Retinal pigment epithelial cell (primary cell): ENCODE measurements at regions not wholly inside any gene's neighbourhood (a gene's known extent, or its start where the extent isn't known, plus 50 kb on each side); places are given as distances from the start of the nearest gene placed in this dataset.

ENCODE experiments used
- DNase-seq: peaks from one replicate; pipeline ENCODE4 v3.0.0-alpha.2; 2010; ENCODE audit warnings: low read depth
- H3K4me3 ChIP-seq: 2 replicates; pipeline ENCODE4 v1.5.1; 2011; ENCODE audit warnings: mild to moderate bottlenecking, low read length, control low read depth, moderate library complexity
- CTCF ChIP-seq: conservative IDR thresholded peaks from 2 replicates; pipeline ENCODE4 v1.5.1; 2011; ENCODE audit warnings: low read depth, low read length, control low read depth, inconsistent platforms

- no peak overlapping the region for H3K4me3 ChIP-seq
- no peak for TF ChIP-seq CTCF
- DNase-seq, result no peak
Observed at GRCh38 chr13:109853153-109853552, 66.8 kb upstream of the IRS2 start.

- H3K4me3 ChIP-seq, result no peak overlapping the region
- no peak for TF ChIP-seq CTCF
- no peak for DNase-seq
Observed at GRCh38 chr13:109846185-109846584, 59.8 kb upstream of the IRS2 start.

- no peak overlapping the region for H3K4me3 ChIP-seq
- TF ChIP-seq CTCF, result no peak
- DNase-seq, result peak; percentile 47
Observed at GRCh38 chr13:109844396-109844795, 58.0 kb upstream of the IRS2 start.

GRCh38 chr13:109843695-109844094 lies 57.3 kb upstream of the IRS2 start:
- no peak overlapping the region for H3K4me3 ChIP-seq
- TF ChIP-seq CTCF, result no peak
- no peak for DNase-seq

GRCh38 chr13:109842212-109842920 lies 56.0 kb upstream of the IRS2 start:
- no peak for DNase-seq
- H3K4me3 ChIP-seq, result no peak overlapping the region
- TF ChIP-seq CTCF, result no peak

- no peak for DNase-seq
- TF ChIP-seq CTCF, result no peak
- H3K4me3 ChIP-seq, result no peak overlapping the region
Observed at GRCh38 chr13:109840893-109841287, 54.5 kb upstream of the IRS2 start.

GRCh38 chr13:109840201-109840892 lies 54.0 kb upstream of the IRS2 start:
- no peak overlapping the region for H3K4me3 ChIP-seq
- no peak for TF ChIP-seq CTCF
- peak; percentile 72 for DNase-seq
